Sigmoid colon (tissue), 6 donors: ENCODE measurements at regions not wholly inside any gene's neighbourhood (a gene's known extent, or its start where the extent isn't known, plus 50 kb on each side); places are given as distances from the start of the nearest gene placed in this dataset.

Source experiments
- DNase-seq: peaks from one replicate; pipeline ENCODE4 v3.0.0-alpha.2; 2019
- H3K27ac ChIP-seq, 4 donors: fragments of 200-600 bp; sonication (generic); one replicate each; pipeline ENCODE4 v1.5.1; 2016 to 2019; ENCODE audit warnings: mild to moderate bottlenecking in 1 of 4
- H3K27me3 ChIP-seq, 3 donors: fragments of 200-600 bp; sonication (generic); one replicate each; pipeline ENCODE4 v1.5.1; 2019; ENCODE audit warnings: mild to moderate bottlenecking in 1 of 3
- H3K36me3 ChIP-seq, 4 donors: fragments of 200-600 bp; sonication (generic); one replicate each; pipeline ENCODE4 v1.5.1; 2016 to 2019
- H3K4me1 ChIP-seq, 4 donors: fragments of 200-600 bp; sonication (generic); one replicate each; pipeline ENCODE4 v1.5.1; 2017 to 2019
- H3K4me3 ChIP-seq, 4 donors: fragments of 200-600 bp; sonication (generic); one replicate each; pipeline ENCODE4 v1.5.1; 2017 to 2019; ENCODE audit warnings: mild to moderate bottlenecking in 2 of 4, moderate library complexity in 1 of 4
- H3K9me3 ChIP-seq, 4 donors: fragments of 200-600 bp in 3 of 4; sonication (generic) in 3 of 4; one replicate each; pipeline versions ENCODE4 v1.5.1 to v1.6.1; 2013 to 2019
- CTCF ChIP-seq, 4 experiments: fragments of 450-650 bp in 3 of 4; fragments of 200-600 bp in 1 of 4; IDR thresholded peaks; one replicate each; pipeline ENCODE4 v1.5.1; 2016 to 2019; ENCODE audit warnings: antibody characterized with exemption in 4 of 4, mild to moderate bottlenecking in 3 of 4, moderate library complexity in 2 of 4
- EP300 ChIP-seq, 4 donors: sonication (generic); formaldehyde crosslinking; IDR thresholded peaks; one replicate each; pipeline ENCODE4 v1.6.1; 2017; ENCODE audit warnings: antibody characterized with exemption in 4 of 4
- POLR2A ChIP-seq, 2 donors: fragments of 450-650 bp; IDR thresholded peaks; one replicate each; pipeline ENCODE4 v1.6.1; 2016; ENCODE audit warnings: antibody characterized with exemption in 2 of 2, mild to moderate bottlenecking in 2 of 2, moderate library complexity in 2 of 2
- POLR2AphosphoS5 ChIP-seq, 4 donors: sonication (generic); formaldehyde crosslinking; IDR thresholded peaks; one replicate each; pipeline ENCODE4 v1.6.1; 2017; ENCODE audit warnings: antibody characterized with exemption in 4 of 4
- WGBS, 2 donors: extraction: QIAGEN DNeasy Blood & Tissue Kit; methylation state at CpG; one replicate each; pipeline ENCODE4 v1.1.7; 2013; 5-methylcytosine and 5-hydroxymethylcytosine counted together
- intact Hi-C: fragments of 100-400 bp; cut with DNase I; formaldehyde crosslinking; loops from one replicate; pipeline ENCODE4 v1.15.1; 2023
- donor health status: healthy with polysubstance abuse.
- donor health status: healthy.

- Histone ChIP-seq H3K9me3 (no peaks in the 10 kb centered on the region), H3K27ac (no peak overlapping the region), H3K4me3 (no peak overlapping the region), H3K4me1 (peaks cover 0 to 16% (median 15%) of the 10 kb centered on the region in 4 donors), H3K36me3 (no peaks in the 10 kb centered on the region), H3K27me3 (no peaks in the 10 kb centered on the region)
- intact Hi-C loops = no loop called here
- DNase-seq = no peak
- 87 to 92% methylated on average over 13 of the region's 13 CpGs for WGBS, 2 donors
- TF ChIP-seq POLR2AphosphoS5 (IDR thresholded peaks at IDR 0.05) = no peak
- no peak for TF ChIP-seq CTCF (IDR thresholded peaks at IDR 0.05)
- TF ChIP-seq EP300 (IDR thresholded peaks at IDR 0.05) = no peak
- no peak for TF ChIP-seq POLR2A (IDR thresholded peaks at IDR 0.05)
These were observed 98.6 kb downstream of the SIK1 start for GRCh38 chr21:43328185-43328957.

GRCh38 chr21:43325968-43326715 is 100.8 kb downstream of the SIK1 start:
- H3K9me3 ChIP-seq = no peaks in the 10 kb centered on the region
- H3K4me1 ChIP-seq = no peaks in the 10 kb centered on the region
- no peak for DNase-seq
- no peak overlapping the region for H3K4me3 ChIP-seq
- intact Hi-C loops = no loop called here
- 41 to 73% methylated on average over 11 of the region's 11 CpGs for WGBS, 2 donors
- TF ChIP-seq POLR2A (IDR thresholded peaks at IDR 0.05) (no peak), EP300 (IDR thresholded peaks at IDR 0.05) (no peak), POLR2AphosphoS5 (IDR thresholded peaks at IDR 0.05) (no peak), CTCF (IDR thresholded peaks at IDR 0.05) (no peak)
- no peak overlapping the region for H3K27ac ChIP-seq
- H3K36me3 ChIP-seq = no peaks in the 10 kb centered on the region
- H3K27me3 ChIP-seq = no peaks in the 10 kb centered on the region

GRCh38 chr21:43325036-43325435 is 101.9 kb downstream of the SIK1 start:
- intact Hi-C loops = no loop called here

GRCh38 chr21:43324596-43324995 is 102.3 kb downstream of the SIK1 start:
- intact Hi-C loops = no loop called here
- no peak for DNase-seq
- Histone ChIP-seq H3K4me3 (no peak overlapping the region), H3K4me1 (no peaks in the 10 kb centered on the region), H3K27ac (no peak overlapping the region), H3K27me3 (no peaks in the 10 kb centered on the region), H3K9me3 (no peaks in the 10 kb centered on the region), H3K36me3 (no peaks in the 10 kb centered on the region)
- TF ChIP-seq POLR2AphosphoS5 (IDR thresholded peaks at IDR 0.05) = no peak
- no peak for TF ChIP-seq CTCF (IDR thresholded peaks at IDR 0.05)
- TF ChIP-seq EP300 (IDR thresholded peaks at IDR 0.05) = no peak
- no peak for TF ChIP-seq POLR2A (IDR thresholded peaks at IDR 0.05)
- 93 to 94% methylated on average over 14 of the region's 14 CpGs for WGBS, 2 donors

More at GRCh38 chr21:43325036-43325435, 101.9 kb downstream of the SIK1 start:
- no peak for DNase-seq
- Histone ChIP-seq H3K36me3 (no peaks in the 10 kb centered on the region), H3K9me3 (no peaks in the 10 kb centered on the region), H3K27ac (no peak overlapping the region), H3K27me3 (no peaks in the 10 kb centered on the region), H3K4me3 (no peak overlapping the region), H3K4me1 (no peaks in the 10 kb centered on the region)
- TF ChIP-seq POLR2A (IDR thresholded peaks at IDR 0.05) (no peak), POLR2AphosphoS5 (IDR thresholded peaks at IDR 0.05) (no peak), EP300 (IDR thresholded peaks at IDR 0.05) (no peak), CTCF (IDR thresholded peaks at IDR 0.05) (no peak)
- WGBS, 2 donors = 83 to 94% methylated on average over 5 of the region's 5 CpGs
